ENCODE measurements at regions not wholly inside any gene's neighbourhood (a gene's known extent, or its start where the extent isn't known, plus 50 kb on each side); places are given as distances from the start of the nearest gene placed in this dataset.

GRCh38 chr16:63581570-63581969 lies 1540.3 kb downstream of the CDH11 start:
- H3K36me3 ChIP-seq, result no peaks in the 10 kb centered on the region
- no peaks in the 10 kb centered on the region for H3K4me1 ChIP-seq (ENCODE audit: control insufficient read depth in 1 of 2, low read depth in 2 of 2)
- no peaks in the 10 kb centered on the region for H3K9me3 ChIP-seq
- H3K27me3 ChIP-seq (replicated peaks; ENCODE audit: insufficient read depth), result no peaks in the 10 kb centered on the region
- no peak overlapping the region for H3K4me3 ChIP-seq
- H3K27ac ChIP-seq, result no peak overlapping the region
- ATAC-seq (ENCODE audit: insufficient number of reproducible peaks, low FRiP score, low read depth) (no peak), DNase-seq (ENCODE audit: low spot score) (no peak)
- no peak for TF ChIP-seq CTCF (IDR thresholded peaks at IDR 0.05)

GRCh38 chr16:63578791-63579190 lies 1542.6 kb upstream of the CDH8 start:
- no peaks in the 10 kb centered on the region for H3K4me1 ChIP-seq (ENCODE audit: control insufficient read depth in 1 of 2, low read depth in 2 of 2)
- H3K4me3 ChIP-seq, result no peak overlapping the region
- H3K27ac ChIP-seq, result no peak overlapping the region
- DNase-seq (ENCODE audit: low spot score) (no peak), ATAC-seq (ENCODE audit: insufficient number of reproducible peaks, low FRiP score, low read depth) (no peak)
- no peaks in the 10 kb centered on the region for H3K9me3 ChIP-seq
- no peaks in the 10 kb centered on the region for H3K27me3 ChIP-seq (replicated peaks; ENCODE audit: insufficient read depth)
- TF ChIP-seq CTCF (IDR thresholded peaks at IDR 0.05), result no peak
- H3K36me3 ChIP-seq, result no peaks in the 10 kb centered on the region

GRCh38 chr16:63577891-63578290 lies 1541.7 kb upstream of the CDH8 start:
- Histone ChIP-seq H3K9me3 (no peaks in the 10 kb centered on the region), H3K36me3 (no peaks in the 10 kb centered on the region), H3K27ac (no peak overlapping the region), H3K4me1 (ENCODE audit: control insufficient read depth in 1 of 2, low read depth in 2 of 2) (no peaks in the 10 kb centered on the region), H3K27me3 (replicated peaks; ENCODE audit: insufficient read depth) (no peaks in the 10 kb centered on the region), H3K4me3 (no peak overlapping the region)
- TF ChIP-seq CTCF (IDR thresholded peaks at IDR 0.05), result no peak
- no peak for DNase-seq (ENCODE audit: low spot score)
- ATAC-seq (ENCODE audit: insufficient number of reproducible peaks, low FRiP score, low read depth), result no peak

GRCh38 chr16:63575041-63575440 lies 1538.8 kb upstream of the CDH8 start:
- ATAC-seq (ENCODE audit: insufficient number of reproducible peaks, low FRiP score, low read depth) (no peak), DNase-seq (ENCODE audit: low spot score) (no peak)
- Histone ChIP-seq H3K27ac (no peak overlapping the region), H3K9me3 (no peaks in the 10 kb centered on the region), H3K4me3 (no peak overlapping the region), H3K27me3 (replicated peaks; ENCODE audit: insufficient read depth) (no peaks in the 10 kb centered on the region), H3K36me3 (no peaks in the 10 kb centered on the region), H3K4me1 (ENCODE audit: control insufficient read depth in 1 of 2, low read depth in 2 of 2) (no peaks in the 10 kb centered on the region)
- TF ChIP-seq CTCF (IDR thresholded peaks at IDR 0.05), result no peak

GRCh38 chr16:63568164-63568563 lies 1531.9 kb upstream of the CDH8 start:
- no peak overlapping the region for H3K4me3 ChIP-seq
- no peaks in the 10 kb centered on the region for H3K27me3 ChIP-seq (replicated peaks; ENCODE audit: insufficient read depth)
- no peaks in the 10 kb centered on the region for H3K9me3 ChIP-seq
- TF ChIP-seq CTCF (IDR thresholded peaks at IDR 0.05), result no peak
- no peak overlapping the region for H3K27ac ChIP-seq
- H3K4me1 ChIP-seq (ENCODE audit: control insufficient read depth in 1 of 2, low read depth in 2 of 2), result no peaks in the 10 kb centered on the region
- DNase-seq (ENCODE audit: low spot score), result no peak
- H3K36me3 ChIP-seq, result no peaks in the 10 kb centered on the region
- no peak for ATAC-seq (ENCODE audit: insufficient number of reproducible peaks, low FRiP score, low read depth)
